Subcutaneous abdominal adipose tissue (tissue), 5 donors: ENCODE measurements at regions not wholly inside any gene's neighbourhood (a gene's known extent, or its start where the extent isn't known, plus 50 kb on each side); places are given as distances from the start of the nearest gene placed in this dataset.

Source experiments
- H3K27ac ChIP-seq: one replicate; pipeline ENCODE4 v1.7.0; 2013; ENCODE audit warnings: low read depth, mild to moderate bottlenecking, inconsistent platforms, low read length, moderate library complexity
- H3K27me3 ChIP-seq, 5 donors: one replicate each; pipeline ENCODE4 v1.7.0; 2013; ENCODE audit warnings: low read length in 5 of 5, inconsistent platforms in 1 of 5; ENCODE audit not compliant: control insufficient read depth in 5 of 5, insufficient read depth in 4 of 5
- H3K36me3 ChIP-seq, 5 donors: one replicate each; pipeline ENCODE4 v1.7.0; 2013; ENCODE audit warnings: low read length in 5 of 5; ENCODE audit not compliant: control insufficient read depth in 5 of 5, insufficient read depth in 5 of 5
- H3K4me1 ChIP-seq, 5 donors: one replicate each; pipeline ENCODE4 v1.7.0; 2013; ENCODE audit warnings: low read length in 5 of 5, mild to moderate bottlenecking in 3 of 5, moderate library complexity in 1 of 5; ENCODE audit not compliant: control insufficient read depth in 5 of 5, insufficient read depth in 5 of 5
- H3K4me3 ChIP-seq, 5 donors: one replicate each; pipeline ENCODE4 v1.7.0; 2013; ENCODE audit warnings: low read length in 5 of 5, low read depth in 1 of 5
- H3K9ac ChIP-seq, 5 donors: one replicate each; pipeline ENCODE4 v1.7.0; 2013; ENCODE audit warnings: low read length in 5 of 5, mild to moderate bottlenecking in 4 of 5, moderate library complexity in 3 of 5
- H3K9me3 ChIP-seq, 5 donors: one replicate each; pipeline ENCODE4 v1.7.0; 2013; ENCODE audit warnings: low read length in 5 of 5; ENCODE audit not compliant: control insufficient read depth in 5 of 5
- donor health status: healthy.
- donor health status: healthy.
- donor health status: healthy.
- donor health status: healthy.
- donor health status: healthy.

- no peaks in the 10 kb centered on the region for H3K4me1 ChIP-seq
- H3K27ac ChIP-seq, result no peak overlapping the region
- no peak overlapping the region for H3K4me3 ChIP-seq
- peaks cover 0 to 17% (median 6%) of the 10 kb centered on the region in 5 donors for H3K27me3 ChIP-seq
- H3K9ac ChIP-seq, result no peak overlapping the region
- H3K36me3 ChIP-seq, result no peaks in the 10 kb centered on the region
- H3K9me3 ChIP-seq, result no peaks in the 10 kb centered on the region
These were observed 445.5 kb downstream of the MATN1 start for GRCh38 chr1:30277911-30278310.

DNA sequence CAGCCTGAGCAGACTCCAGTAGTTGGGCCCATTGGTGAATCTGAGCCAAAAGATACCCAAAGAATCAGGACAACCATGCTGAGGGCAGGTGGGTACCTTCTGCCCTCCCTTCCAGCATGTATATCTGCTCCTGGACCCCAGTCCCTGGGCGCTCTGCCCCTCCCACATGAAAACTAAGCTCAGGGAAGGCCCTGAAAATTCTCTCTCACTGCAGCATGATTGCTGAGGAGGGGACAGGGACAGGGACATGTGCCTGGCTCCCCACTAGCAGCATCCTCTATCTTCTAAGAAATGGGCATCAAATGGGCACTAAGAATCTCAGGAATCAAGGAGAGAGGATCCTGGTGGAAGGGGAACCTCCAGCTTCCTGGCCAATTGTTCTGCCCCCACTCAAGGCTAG lies 446.0 kb downstream of the MATN1 start:
- Histone ChIP-seq H3K27ac (no peak overlapping the region), H3K4me1 (no peaks in the 10 kb centered on the region), H3K36me3 (no peaks in the 10 kb centered on the region), H3K9me3 (no peaks in the 10 kb centered on the region), H3K4me3 (no peak overlapping the region), H3K27me3 (peaks cover 0 to 17% (median 11%) of the 10 kb centered on the region in 5 donors), H3K9ac (no peak overlapping the region)

- H3K36me3 ChIP-seq, result no peaks in the 10 kb centered on the region
- H3K27ac ChIP-seq, result no peak overlapping the region
- peaks cover 0 to 19% (median 11%) of the 10 kb centered on the region in 5 donors for H3K27me3 ChIP-seq
- no peak overlapping the region for H3K9ac ChIP-seq
- H3K4me1 ChIP-seq, result no peaks in the 10 kb centered on the region
- no peak overlapping the region for H3K4me3 ChIP-seq
- H3K9me3 ChIP-seq, result no peaks in the 10 kb centered on the region
These were observed 447.2 kb downstream of the MATN1 start for GRCh38 chr1:30275926-30276764.

GRCh38 chr1:30274976-30275621 lies 448.3 kb downstream of the MATN1 start:
- Histone ChIP-seq H3K27me3 (peaks cover 0 to 19% (median 11%) of the 10 kb centered on the region in 5 donors), H3K4me3 (no peak overlapping the region), H3K9ac (no peak overlapping the region), H3K9me3 (no peaks in the 10 kb centered on the region), H3K27ac (no peak overlapping the region), H3K36me3 (no peaks in the 10 kb centered on the region), H3K4me1 (no peaks in the 10 kb centered on the region)

DNA sequence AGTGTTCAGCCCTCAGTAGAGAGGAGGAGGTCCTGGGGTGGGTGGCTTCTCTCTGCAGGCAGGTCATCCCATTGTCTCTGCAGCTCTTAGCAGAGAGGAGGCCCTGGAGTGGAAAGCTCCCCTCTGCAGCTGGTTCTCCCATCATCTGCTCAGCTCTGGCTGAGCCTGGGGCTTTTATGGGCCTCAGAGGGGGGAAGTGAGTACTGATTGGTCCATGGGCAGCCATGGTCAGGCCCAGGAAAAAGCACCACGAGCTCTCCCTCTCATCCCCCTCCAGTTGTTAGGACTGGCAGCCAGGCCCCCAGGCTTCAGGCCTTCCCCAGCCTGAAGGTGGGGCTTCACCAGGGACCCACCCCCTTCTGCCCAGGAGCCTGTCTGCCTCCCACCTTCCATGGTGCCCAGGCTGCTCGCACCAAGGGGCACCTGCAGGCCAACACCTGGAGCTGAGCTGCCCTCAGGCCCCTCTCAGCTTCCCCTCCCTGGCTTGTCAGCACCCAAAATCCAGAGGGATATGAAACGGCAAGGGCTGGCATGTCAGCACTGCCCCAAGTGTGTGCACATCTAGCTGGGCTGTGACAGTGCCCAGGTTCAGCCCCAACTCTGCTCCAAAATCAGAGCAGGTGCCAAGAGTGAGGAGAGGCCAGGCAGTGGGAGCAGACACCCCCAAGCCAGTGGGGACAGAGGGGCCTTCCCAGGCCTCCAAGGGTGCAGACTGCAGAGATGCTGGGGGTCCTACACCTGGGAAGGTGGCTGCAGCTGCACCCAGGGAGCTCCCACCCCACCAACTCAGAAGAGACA lies 449.0 kb downstream of the MATN1 start:
- Histone ChIP-seq H3K27me3 (peaks cover 0 to 19% (median 11%) of the 10 kb centered on the region in 5 donors), H3K9ac (no peak overlapping the region)

GRCh38 chr1:30273456-30273855 lies 449.9 kb downstream of the MATN1 start:
- Histone ChIP-seq H3K27me3 (peaks cover 0 to 17% (median 11%) of the 10 kb centered on the region in 5 donors), H3K9me3 (no peaks in the 10 kb centered on the region), H3K36me3 (no peaks in the 10 kb centered on the region), H3K9ac (no peak overlapping the region), H3K27ac (no peak overlapping the region), H3K4me3 (no peak overlapping the region), H3K4me1 (no peaks in the 10 kb centered on the region)

More for the DNA sequence above, 449.0 kb downstream of the MATN1 start:
- Histone ChIP-seq H3K36me3 (no peaks in the 10 kb centered on the region), H3K27ac (no peak overlapping the region), H3K4me1 (no peaks in the 10 kb centered on the region), H3K9me3 (no peaks in the 10 kb centered on the region), H3K4me3 (no peak overlapping the region)

- H3K27ac ChIP-seq, result no peak overlapping the region
- peaks cover 0 to 2% (median 0%) of the 10 kb centered on the region in 5 donors for H3K9me3 ChIP-seq
- H3K9ac ChIP-seq, result no peak overlapping the region
- no peaks in the 10 kb centered on the region for H3K36me3 ChIP-seq
- no peak overlapping the region for H3K4me3 ChIP-seq
- H3K27me3 ChIP-seq, result peaks cover 0 to 17% (median 11%) of the 10 kb centered on the region in 5 donors
- no peaks in the 10 kb centered on the region for H3K4me1 ChIP-seq
These were observed 450.4 kb downstream of the MATN1 start for GRCh38 chr1:30273021-30273325.

DNA sequence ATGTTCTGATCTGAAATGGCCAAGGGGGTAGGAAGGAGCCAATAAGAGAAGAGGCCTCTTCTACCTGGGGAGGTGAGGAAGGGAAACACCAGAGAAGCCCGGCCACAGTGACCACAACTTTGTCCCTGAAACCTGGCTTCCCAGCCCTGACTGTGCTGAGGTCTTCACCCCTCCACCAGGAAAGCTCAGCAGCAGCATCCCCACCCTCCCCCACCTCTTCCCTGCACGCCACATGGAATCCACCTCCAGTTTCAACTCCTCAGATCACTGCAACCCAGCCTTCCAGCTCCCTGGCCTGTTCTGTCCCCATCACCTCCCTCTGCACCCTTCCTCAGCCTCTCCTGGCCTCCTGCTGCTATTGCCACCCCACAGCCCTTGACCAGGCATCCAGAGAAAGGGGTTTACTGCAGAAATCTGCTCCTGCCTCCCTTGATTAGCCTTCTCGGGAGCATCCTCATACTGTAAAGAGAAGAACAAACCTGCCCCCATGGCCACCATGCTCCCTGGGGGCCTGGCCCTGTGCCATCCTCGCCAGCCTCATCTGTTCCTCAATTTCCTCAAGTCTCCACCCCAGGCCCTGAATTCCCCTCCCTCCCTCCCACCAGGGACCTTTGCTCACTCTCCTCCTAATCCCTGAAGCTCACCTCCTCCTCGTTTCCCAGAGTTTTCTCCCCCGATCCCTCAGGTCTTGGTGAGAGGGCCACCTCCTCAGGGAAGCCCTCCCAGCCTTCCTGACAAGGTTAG lies 450.9 kb downstream of the MATN1 start:
- no peak overlapping the region for H3K27ac ChIP-seq
- no peaks in the 10 kb centered on the region for H3K4me1 ChIP-seq
- peaks cover 0 to 17% (median 11%) of the 10 kb centered on the region in 5 donors for H3K27me3 ChIP-seq
- no peak overlapping the region for H3K4me3 ChIP-seq
- peaks cover 0 to 2% (median 0%) of the 10 kb centered on the region in 5 donors for H3K9me3 ChIP-seq
- H3K9ac ChIP-seq, result no peak overlapping the region
- H3K36me3 ChIP-seq, result no peaks in the 10 kb centered on the region

GRCh38 chr1:30271401-30272276 lies 451.7 kb downstream of the MATN1 start:
- no peaks in the 10 kb centered on the region for H3K36me3 ChIP-seq
- no peak overlapping the region for H3K27ac ChIP-seq
- H3K9me3 ChIP-seq, result peaks cover 0 to 2% (median 0%) of the 10 kb centered on the region in 5 donors
- peaks cover 0 to 17% (median 8%) of the 10 kb centered on the region in 5 donors for H3K27me3 ChIP-seq
- no peak overlapping the region for H3K9ac ChIP-seq
- no peak overlapping the region for H3K4me3 ChIP-seq
- H3K4me1 ChIP-seq, result no peaks in the 10 kb centered on the region
